Coronary artery (tissue), 2 donors: ENCODE measurements at regions not wholly inside any gene's neighbourhood (a gene's known extent, or its start where the extent isn't known, plus 50 kb on each side); places are given as distances from the start of the nearest gene placed in this dataset.

Experiments used
- DNase-seq: peaks from one replicate; pipeline ENCODE4 v3.0.0-alpha.2; 2017; ENCODE audit warnings: low spot score
- H3K27ac ChIP-seq, 2 donors: fragments of 200-600 bp; sonication (generic); one replicate each; pipeline ENCODE4 v1.5.1; 2016 to 2019
- H3K4me3 ChIP-seq: fragments of 200-600 bp; sonication (generic); 2 replicates; pipeline ENCODE4 v1.5.1; 2016; ENCODE audit warnings: mild to moderate bottlenecking, moderate library complexity
- TF ChIP-seq, protein P1 (sequence below): fragments of 200-600 bp; sonication (generic); IDR thresholded peaks from one replicate; pipeline ENCODE4 v1.5.1; 2019; ENCODE audit warnings: antibody characterized with exemption

DNA sequence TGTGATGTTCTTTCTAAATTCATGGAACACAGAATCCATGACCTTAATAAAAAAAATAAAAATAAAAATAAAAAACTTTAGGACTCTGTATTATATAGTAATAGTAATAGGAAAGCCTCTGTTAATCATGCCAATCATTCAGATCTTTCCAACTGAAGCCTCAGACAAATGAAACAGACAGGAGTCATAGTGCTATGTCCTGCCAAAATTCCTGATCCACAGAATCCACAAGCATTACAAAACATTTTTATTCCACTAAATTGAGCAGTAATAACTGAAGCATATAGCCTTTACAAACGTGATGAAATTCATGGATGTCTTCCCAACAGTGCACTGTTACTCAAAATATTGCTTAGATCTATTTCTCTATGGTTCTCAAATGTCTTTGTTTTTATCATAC is 820.6 kb upstream of the PCDH9 start:
- TF ChIP-seq, protein P1, sequence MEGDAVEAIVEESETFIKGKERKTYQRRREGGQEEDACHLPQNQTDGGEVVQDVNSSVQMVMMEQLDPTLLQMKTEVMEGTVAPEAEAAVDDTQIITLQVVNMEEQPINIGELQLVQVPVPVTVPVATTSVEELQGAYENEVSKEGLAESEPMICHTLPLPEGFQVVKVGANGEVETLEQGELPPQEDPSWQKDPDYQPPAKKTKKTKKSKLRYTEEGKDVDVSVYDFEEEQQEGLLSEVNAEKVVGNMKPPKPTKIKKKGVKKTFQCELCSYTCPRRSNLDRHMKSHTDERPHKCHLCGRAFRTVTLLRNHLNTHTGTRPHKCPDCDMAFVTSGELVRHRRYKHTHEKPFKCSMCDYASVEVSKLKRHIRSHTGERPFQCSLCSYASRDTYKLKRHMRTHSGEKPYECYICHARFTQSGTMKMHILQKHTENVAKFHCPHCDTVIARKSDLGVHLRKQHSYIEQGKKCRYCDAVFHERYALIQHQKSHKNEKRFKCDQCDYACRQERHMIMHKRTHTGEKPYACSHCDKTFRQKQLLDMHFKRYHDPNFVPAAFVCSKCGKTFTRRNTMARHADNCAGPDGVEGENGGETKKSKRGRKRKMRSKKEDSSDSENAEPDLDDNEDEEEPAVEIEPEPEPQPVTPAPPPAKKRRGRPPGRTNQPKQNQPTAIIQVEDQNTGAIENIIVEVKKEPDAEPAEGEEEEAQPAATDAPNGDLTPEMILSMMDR: no peak
- H3K4me3 ChIP-seq: no peak overlapping the region
- DNase-seq: no peak
- no peak overlapping the region for H3K27ac ChIP-seq

GRCh38 chr13:68048802-68049359 is 818.7 kb upstream of the PCDH9 start:
- H3K4me3 ChIP-seq: no peak overlapping the region
- H3K27ac ChIP-seq: no peak overlapping the region
- DNase-seq: no peak
- TF ChIP-seq, protein P1: no peak

DNA sequence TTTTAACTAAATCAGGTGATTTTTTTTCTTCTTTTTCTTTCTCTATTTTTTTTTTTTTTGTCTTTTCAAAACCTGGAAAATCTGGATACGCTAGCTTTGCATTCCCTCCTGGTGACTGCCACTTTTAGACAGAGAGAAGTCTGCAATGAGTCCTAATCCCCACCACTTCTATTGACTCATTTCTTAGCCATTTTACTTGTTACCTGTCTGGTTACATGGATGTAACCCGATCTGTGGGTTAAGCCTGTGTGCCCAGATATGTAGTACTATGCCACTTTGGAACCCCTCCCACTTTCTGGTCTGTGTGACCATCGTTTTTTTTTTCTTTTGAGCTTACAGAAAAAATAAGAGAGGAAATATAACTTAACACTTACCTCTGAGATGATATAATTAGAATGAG is 817.8 kb upstream of the PCDH9 start:
- no peak overlapping the region for H3K4me3 ChIP-seq
- H3K27ac ChIP-seq: no peak overlapping the region
- no peak for DNase-seq
- TF ChIP-seq, protein P1: no peak

DNA sequence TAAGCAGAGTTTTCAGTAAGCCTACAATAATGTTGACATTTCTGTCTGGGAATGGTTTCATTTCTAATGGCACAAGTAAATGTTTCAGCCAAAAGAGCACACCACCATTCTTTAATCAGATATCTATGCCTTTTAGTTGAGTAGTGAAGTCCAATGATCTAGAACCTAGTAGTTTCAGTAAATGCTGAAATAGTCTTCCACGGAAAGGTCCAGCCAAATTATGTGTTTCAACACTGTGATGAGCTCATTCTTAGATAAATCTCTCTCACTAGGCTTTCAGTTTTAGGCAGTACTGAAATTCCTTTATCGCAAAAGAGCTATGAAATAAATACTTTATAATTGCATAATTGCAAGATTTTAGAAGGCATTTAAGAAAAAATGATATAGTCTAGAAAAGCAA is 816.8 kb upstream of the PCDH9 start:
- no peak for DNase-seq
- TF ChIP-seq, protein P1: no peak
- Histone ChIP-seq H3K4me3 (no peak overlapping the region), H3K27ac (no peak overlapping the region)

GRCh38 chr13:68030152-68030809 is 800.1 kb upstream of the PCDH9 start:
- TF ChIP-seq, protein P1: no peak
- Histone ChIP-seq H3K4me3 (no peak overlapping the region), H3K27ac (no peak overlapping the region)
- no peak for DNase-seq

DNA sequence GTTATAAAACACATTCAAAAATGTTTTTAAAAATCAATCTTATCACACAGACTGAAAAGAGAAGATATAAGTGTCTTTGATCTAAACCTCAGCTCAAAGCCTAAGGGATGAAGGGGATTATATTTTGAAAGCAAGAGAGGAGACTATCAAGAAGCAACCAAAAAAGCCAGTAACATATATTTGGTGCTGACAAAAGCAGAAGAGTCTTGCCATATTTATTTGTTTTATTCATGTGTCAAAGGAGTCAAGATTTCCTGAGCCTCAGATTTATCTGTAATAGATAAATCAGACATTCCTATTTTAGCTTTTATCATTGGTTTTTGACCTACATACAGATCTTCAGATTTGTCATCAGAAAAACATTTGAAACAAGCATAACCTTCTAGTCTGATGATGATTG is 798.6 kb upstream of the PCDH9 start:
- no peak for DNase-seq
- Histone ChIP-seq H3K4me3 (no peak overlapping the region), H3K27ac (no peak overlapping the region)
- TF ChIP-seq, protein P1: no peak

GRCh38 chr13:68027306-68027705 is 797.2 kb upstream of the PCDH9 start:
- Histone ChIP-seq H3K4me3 (no peak overlapping the region), H3K27ac (no peak overlapping the region)
- TF ChIP-seq, protein P1: no peak
- DNase-seq: no peak
